ENCODE measurements at regions not wholly inside any gene's neighbourhood (a gene's known extent, or its start where the extent isn't known, plus 50 kb on each side); places are given as distances from the start of the nearest gene placed in this dataset.

GRCh38 chr1:60894130-60894529 is 188.2 kb upstream of the NFIA start:
- no peak for TF ChIP-seq CTCF (IDR thresholded peaks at IDR 0.05)
- no peak for TF ChIP-seq ZFX (IDR thresholded peaks at IDR 0.05; ENCODE audit: borderline replicate concordance)
- H3K27ac ChIP-seq: no peak overlapping the region

- H3K27ac ChIP-seq: no peak overlapping the region
- no peak for TF ChIP-seq ZFX (IDR thresholded peaks at IDR 0.05; ENCODE audit: borderline replicate concordance)
- TF ChIP-seq CTCF (IDR thresholded peaks at IDR 0.05): no peak
Observed at GRCh38 chr1:60893136-60893930, 189.0 kb upstream of the NFIA start.

- no peak overlapping the region for H3K27ac ChIP-seq
- TF ChIP-seq CTCF (IDR thresholded peaks at IDR 0.05) (no peak), ZFX (IDR thresholded peaks at IDR 0.05; ENCODE audit: borderline replicate concordance) (no peak)
Observed at GRCh38 chr1:60891765-60892164, 190.6 kb upstream of the NFIA start.

- H3K27ac ChIP-seq: no peak overlapping the region
- TF ChIP-seq CTCF (IDR thresholded peaks at IDR 0.05) (no peak), ZFX (IDR thresholded peaks at IDR 0.05; ENCODE audit: borderline replicate concordance) (no peak)
Observed at GRCh38 chr1:60891281-60891680, 191.1 kb upstream of the NFIA start.

GRCh38 chr1:60890664-60891063 is 191.7 kb upstream of the NFIA start:
- TF ChIP-seq CTCF (IDR thresholded peaks at IDR 0.05) (no peak), ZFX (IDR thresholded peaks at IDR 0.05; ENCODE audit: borderline replicate concordance) (no peak)
- no peak overlapping the region for H3K27ac ChIP-seq

- TF ChIP-seq CTCF (IDR thresholded peaks at IDR 0.05): no peak
- no peak overlapping the region for H3K27ac ChIP-seq
Observed at GRCh38 chr1:60889709-60890108, 192.7 kb upstream of the NFIA start.

- no peak overlapping the region for H3K27ac ChIP-seq
- TF ChIP-seq ZFX (IDR thresholded peaks at IDR 0.05; ENCODE audit: borderline replicate concordance) (no peak), CTCF (IDR thresholded peaks at IDR 0.05) (no peak)
Observed at GRCh38 chr1:60888126-60888525, 194.2 kb upstream of the NFIA start.
